ACHN (cell line): ENCODE measurements at regions not wholly inside any gene's neighbourhood (a gene's known extent, or its start where the extent isn't known, plus 50 kb on each side); places are given as distances from the start of the nearest gene placed in this dataset.

ENCODE experiments used
- DNase-seq: peaks from one replicate; pipeline ENCODE4 v3.0.0-alpha.2; 2015
- in situ Hi-C: cut with HindIII; loops from 2 replicates; pipeline ENCODE4 v1.10.0; 2017; ENCODE audit warnings: low sequenced_read_pairs, low pct_ligation_motif_present, low pct_unique_long_range_greater_than_20kb

DNA sequence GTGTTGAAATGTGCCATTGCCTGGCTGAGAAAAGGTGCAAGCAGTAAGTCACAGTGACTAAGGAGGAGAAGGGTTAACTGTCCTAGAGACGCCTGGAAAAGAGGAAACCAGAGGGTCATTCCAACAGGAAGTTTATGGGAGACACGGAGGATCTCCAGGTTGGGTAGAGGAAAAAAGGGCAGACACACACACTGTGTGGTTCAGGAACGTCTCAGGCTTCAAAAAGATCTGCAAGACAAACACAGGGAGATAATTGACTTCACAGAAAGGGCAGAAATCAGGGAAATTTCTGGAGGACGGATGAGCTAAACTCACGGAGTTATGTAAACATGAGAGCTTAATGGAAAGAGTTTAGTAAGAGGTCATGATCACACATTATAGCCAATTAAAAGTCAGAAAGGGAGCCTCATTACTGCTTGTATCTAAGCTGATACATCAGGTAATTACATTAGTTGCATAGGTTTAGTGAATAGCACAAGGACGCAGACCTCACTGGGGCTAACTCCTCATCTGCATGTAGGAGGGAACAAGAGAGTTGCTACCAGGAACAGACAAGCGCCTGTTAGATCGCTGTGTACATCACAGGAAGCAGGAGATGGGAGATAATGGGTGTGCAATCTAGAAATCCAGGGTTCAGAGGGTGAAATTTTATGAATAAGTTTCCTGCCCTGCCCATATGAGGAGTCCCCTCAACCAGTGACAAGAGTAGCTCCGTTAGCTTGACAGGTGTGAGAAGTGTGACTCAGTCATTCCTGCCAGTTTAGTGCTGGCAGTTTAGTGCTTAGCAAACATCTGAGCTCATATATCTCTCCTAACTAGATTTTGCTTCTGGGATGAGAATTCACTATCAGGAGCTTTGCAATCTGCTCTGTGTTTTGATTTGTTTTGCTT lies 96.6 kb upstream of the TNR start:
- DNase-seq: no peak
- in situ Hi-C loops: no loop called here

DNA sequence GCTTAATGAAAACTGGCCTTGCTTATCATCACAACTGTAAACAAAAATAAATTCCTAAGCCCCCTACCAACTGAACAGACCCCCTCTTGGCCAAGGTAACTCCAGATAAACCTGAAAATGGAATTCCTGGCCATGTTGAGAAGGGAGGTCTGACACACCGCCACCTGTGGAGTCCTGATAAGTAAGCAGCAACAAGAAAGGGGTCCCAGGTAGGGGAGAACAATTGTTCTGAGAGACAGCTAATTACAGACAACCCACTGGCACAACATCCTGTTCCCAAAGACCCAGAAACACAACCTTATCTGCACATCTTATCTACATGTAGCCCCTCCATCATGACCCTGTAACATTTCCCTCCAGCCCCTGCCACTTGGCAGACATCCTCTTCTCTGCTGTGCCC lies 91.2 kb upstream of the TNR start:
- in situ Hi-C loops: no loop called here
- DNase-seq: no peak

DNA sequence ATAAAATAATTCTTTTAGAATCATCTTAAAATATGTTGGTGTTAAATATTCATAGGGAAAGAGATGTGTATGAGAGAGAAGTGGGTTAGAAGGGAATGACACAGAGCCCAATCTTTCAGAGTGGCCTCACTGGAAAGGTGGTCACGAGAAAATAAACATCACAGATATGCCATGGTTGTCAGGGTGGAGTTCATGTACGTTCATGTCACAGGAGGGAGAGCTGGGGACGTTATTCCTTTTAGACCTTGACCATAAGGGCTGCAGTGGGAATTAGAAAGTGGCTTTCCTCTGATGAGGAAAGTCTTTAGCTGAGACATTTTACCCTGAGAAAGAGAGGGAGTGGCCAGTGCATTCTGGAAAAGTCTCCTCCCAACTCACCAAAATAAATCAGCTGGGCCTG lies 90.6 kb upstream of the TNR start:
- in situ Hi-C loops: no loop called here
- DNase-seq: no peak

DNA sequence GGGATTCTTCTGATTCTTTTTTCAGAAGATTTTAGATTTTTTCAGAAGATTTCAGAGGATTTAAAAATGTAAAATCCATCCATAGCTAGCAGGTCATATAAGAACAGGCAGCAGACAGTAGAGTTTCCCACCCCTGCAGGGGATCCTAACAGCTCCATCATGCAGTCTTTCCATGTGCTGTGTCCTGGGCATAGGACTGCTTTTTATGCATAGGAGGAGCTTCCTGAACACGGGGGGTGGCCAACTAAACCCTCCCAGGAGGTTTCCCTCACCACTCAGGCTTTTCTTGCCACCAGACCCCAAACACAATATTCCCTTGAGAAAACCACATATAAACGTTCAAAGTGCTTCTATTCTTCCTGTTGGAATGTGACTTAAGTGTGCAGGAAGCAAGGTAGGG lies 90.1 kb upstream of the TNR start:
- in situ Hi-C loops: no loop called here
- no peak for DNase-seq

DNA sequence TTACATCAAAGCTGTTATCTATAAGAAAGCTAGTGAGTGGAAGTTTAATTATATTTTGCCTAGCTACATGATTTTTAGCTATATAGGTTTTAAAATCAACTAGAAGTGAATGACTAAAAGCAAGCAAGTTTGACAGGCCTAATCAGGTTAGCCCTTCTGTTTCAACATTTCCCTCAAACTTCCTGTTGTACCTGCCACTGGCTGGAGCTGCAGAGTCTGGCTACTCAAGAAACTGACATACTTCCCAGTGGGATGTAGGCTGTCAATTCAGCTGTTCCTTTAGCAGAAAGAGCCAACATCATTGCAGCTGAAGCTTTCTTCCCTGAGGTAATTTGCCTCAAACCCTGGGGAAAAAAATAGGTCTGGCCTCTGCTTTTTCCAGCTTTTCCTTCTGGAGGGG lies 87.1 kb upstream of the TNR start:
- in situ Hi-C loops: no loop called here
- DNase-seq: no peak

DNA sequence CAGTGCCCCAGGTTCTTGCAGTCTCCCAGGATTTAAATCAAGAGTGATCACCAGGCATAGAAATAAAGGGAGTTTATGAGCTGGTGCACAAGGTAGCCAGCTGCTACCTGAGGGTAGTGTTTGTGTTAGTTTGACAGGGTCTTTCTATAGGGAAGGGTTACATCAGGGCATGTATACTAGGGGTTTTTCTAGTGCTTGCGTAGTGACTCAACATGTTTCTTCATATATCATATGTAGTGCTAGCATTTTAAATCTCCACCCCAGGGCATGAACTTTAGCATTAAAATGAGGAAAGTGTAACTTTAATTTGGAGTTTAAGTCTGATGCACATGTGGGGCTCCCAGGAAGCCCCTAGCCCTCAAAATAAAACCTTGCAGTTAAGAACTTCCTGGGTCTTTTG lies 86.5 kb upstream of the TNR start:
- DNase-seq: no peak
- in situ Hi-C loops: no loop called here

DNA sequence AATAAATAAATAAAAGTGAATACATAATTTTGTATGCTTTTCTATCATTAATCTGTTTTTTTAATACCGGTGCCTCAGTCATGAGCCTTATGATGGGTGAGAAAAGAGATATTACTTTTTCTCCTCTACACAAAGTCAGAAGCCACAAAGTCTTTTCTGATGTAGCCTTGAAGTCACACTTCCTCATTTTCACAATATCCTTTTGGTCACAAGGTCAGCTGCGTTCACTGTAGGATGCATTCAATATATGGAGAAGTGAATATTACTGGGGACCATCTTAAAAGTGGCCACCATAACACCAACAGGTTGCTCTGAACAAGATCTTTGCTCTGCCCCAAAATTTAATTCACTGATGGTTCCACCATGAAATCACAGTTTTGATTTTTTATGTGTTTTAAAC lies 83.3 kb upstream of the TNR start:
- no peak for DNase-seq
- in situ Hi-C loops: no loop called here

DNA sequence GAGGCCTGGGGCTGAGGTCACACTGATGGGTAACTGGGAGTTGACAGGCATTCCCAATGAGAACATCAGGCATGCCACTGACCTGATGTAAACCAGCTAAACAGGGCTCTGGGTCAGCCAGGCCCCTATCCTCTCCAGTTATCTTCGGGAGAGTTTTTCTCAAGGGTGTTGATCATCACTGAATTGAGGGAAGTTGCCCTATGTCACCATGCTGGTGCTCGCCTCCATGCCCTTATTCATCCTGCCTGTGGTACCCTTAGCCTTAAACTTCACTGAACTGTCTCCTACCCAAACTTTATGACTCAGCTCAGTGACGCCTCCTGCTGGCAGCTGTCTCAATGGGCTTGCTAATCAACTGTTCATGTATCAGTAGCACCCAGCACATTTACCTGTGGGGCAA lies 80.7 kb upstream of the TNR start:
- peak; percentile 31 for DNase-seq
- in situ Hi-C loops: no loop called here

DNA sequence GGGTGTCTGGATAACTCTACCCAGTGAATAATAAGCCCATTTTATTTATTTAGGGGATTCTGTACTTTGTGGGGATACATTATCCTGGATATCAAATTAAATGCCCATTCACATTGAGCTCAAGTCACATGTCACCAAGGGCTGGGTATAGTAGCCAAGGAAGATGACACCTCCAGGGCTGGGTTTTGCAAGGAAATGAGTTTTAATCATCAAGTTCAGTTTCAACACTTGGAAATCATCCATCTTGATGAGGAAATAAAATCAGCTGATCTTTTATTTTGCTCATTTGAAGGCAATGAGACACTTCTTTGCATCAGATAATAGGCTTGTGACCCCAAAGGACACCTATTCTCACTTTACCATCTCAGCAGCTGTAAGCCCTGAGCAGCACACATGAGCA lies 80.0 kb upstream of the TNR start:
- in situ Hi-C loops: no loop called here

DNA sequence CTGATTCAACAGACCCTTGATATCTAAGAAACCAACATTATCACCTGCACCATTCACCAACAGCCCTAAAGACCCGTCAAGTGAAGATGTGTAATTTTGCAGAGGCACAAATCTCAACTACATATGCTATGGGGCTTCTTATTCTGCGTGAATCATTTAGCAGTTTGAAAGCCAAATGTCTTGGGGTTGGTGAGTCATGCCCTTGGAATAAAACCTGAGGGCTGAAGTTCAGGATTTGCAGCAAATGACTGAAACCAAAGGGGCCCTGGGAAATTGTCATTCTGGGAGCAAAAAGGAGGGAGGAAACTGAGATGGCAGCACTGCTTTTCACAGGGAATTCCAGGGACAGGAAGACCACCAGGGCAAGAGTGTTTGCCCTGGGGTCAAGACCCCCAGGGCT lies 79.2 kb upstream of the TNR start:
- in situ Hi-C loops: no loop called here
- DNase-seq: no peak

More for the DNA sequence above, 80.0 kb upstream of the TNR start:
- DNase-seq: no peak

DNA sequence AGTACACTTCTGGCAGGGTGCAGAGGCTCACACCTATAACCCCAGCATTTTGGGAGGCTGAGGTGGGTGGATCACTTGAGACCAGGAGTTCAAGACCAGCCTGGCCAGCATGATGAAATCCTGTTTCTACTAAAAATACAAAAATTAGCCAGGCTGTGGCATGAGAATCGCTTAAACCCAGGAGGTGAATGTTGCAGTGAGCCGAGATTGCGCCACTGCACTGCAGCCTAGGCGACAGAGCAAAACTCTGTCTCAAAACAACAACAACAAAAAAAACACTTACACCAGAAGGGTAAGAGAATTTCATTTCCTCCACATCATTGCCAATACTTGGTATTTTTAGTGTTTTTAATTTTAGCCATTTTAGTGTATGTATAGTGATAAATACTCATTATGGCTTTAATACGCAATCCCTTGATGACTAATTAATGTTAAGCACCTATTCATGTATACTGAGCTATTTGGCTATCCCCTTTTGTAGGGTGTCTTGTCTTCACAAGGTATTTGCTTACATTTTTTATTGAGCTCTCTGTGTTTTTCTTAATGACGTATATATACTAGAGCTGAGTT lies 77.1 kb upstream of the TNR start:
- in situ Hi-C loops: no loop called here

DNA sequence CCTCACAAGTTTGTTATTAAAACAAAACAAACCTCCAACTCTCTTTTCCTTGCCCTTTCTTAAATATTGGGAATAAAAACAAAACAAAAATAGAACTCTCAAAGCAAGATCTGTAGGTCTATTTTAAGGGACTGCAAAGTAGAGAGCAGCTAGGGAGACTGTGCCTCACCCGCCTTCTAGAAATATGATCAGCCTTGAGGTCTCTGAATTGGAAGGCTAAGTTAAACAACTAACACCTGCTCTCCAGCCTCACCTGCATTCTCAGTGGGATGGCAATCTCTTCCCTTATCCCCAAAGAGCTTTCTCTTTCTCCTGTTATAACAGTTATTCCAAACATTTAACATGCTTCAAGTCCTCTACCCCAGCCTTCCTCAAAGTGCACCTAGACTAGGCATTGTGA lies 75.5 kb upstream of the TNR start:
- no peak for DNase-seq
- in situ Hi-C loops: no loop called here

More for the DNA sequence above, 77.1 kb upstream of the TNR start:
- no peak for DNase-seq

DNA sequence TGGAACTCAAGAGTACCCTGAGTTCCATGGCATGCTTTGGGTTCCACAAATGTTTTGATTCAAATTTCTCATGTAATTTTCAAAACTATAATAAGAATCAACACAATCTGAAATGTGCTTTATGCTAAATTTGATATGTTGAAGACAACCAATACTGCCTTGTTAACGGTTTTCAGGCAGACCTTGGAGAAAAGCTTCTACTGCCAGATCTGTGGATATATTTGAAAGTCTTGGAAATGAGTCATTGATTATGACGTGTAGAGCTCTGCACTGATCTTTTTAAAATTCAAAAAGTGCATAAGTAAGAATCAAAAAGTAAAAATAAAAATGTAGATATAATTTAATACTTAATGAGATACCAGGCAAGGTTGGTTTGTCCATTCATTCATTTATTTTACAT lies 74.0 kb upstream of the TNR start:
- in situ Hi-C loops: no loop called here

DNA sequence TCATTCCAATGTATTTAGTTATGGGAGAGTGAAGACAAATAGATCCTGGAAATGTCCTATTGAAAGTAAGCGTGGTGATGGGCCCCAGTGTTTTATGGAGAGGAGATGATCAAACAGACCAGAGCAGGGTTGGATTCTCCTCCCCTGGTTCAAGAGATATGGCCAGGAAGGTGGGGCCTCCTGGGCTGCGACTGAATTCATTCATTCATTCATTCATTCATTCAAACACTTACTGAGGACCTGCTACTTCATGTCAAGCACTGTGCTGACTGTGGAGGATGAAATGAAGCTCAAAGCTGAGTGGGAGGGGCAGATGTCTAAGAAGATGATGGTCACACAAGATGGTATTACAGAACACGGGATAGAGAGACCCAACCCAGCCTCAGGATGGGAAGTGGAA lies 71.5 kb upstream of the TNR start:
- in situ Hi-C loops: no loop called here
- no peak for DNase-seq

More for the DNA sequence above, 74.0 kb upstream of the TNR start:
- DNase-seq: no peak

DNA sequence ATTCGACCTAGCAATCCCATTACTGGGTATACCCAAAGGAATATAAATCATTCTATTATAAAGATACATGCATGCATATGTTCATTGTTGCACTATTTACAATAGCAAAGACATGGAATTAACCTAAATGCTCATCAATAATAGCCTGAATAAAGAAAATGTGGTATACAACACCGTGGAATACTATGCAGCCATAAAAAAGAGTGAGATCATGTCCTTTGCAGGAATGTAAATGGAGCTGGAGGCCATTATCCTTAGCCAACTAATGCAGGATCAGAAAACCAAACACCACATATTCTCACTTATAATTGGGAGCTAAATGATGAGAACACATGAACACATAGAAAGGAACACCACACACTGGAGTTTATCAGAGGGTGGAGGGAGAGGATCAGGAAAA lies 69.5 kb upstream of the TNR start:
- in situ Hi-C loops: no loop called here
- no peak for DNase-seq

DNA sequence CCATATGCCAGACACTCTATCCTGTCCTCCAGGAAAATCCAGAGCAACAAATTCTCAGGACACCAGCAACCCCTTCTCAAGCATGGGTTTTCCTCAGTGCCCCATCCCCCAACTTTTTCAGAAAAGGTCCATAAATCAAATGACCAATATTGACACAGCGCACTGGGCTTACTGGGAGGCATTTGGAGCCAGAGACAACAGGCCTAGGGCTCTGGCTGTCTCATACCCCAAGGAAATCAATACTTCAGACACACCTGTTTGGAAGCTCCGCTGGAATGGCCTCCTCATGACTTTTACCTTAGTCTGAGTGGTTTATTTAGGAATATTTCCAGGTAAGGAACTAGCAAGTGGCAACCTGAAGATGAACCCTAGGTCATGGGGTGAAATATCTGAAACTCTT lies 66.9 kb upstream of the TNR start:
- DNase-seq: no peak
- in situ Hi-C loops: no loop called here

DNA sequence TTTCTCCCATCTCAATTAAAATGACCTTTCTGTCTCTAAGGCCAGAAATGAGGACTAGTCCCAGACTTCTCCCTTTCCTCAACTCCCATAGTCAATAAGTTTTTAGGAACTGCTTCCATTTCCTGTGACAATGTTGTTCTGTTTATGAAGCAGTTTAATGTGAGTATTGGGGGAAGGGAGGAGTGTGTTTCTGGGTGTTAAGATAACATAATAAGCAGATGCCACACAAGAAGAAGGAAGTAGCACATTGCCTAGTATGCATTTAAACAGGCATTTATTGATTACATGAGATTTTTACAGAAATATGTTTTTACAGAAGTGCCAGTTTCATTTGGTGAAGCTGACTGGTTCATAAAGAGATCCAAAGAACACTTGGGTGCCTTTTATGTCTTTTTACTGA lies 65.6 kb upstream of the TNR start:
- no peak for DNase-seq
- in situ Hi-C loops: no loop called here

DNA sequence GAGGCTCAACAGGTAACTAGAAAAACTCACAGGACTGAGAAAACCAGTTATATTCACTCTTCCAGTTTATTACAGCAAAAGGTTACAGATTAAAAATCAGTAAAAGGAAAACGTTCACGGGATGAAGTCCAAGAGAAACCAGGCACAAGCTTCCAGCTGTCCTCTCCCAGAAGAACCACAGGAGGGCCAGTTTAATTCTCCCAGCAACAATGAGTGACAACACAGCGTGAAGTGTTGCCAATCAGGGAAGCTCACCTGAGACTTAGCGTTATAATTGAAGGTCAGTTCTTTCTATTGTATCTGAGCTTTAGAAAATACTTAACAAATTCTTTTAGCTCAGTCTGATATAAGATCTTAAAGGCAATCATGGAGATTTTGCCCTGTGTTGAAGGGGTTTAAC lies 65.2 kb upstream of the TNR start:
- no peak for DNase-seq
- in situ Hi-C loops: no loop called here

DNA sequence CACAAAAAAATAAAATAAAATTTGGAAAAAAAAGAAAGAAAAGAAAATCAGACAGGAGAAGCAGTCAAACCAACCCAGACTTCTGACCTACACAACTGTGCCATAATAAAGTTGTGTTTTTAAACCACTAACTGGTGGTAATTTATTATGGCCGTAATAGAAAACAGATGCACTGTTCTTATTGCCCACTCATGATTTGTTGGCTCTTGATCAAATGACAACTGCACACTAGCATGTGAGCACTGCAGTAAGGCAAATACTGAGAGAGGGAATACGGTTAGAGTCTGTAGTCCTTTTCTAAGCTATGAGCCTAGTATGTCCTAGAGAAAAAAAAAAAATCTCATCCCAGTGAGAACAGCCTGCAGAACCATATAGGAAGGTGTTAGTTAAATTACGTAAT lies 61.2 kb upstream of the TNR start:
- in situ Hi-C loops: no loop called here
- DNase-seq: no peak

DNA sequence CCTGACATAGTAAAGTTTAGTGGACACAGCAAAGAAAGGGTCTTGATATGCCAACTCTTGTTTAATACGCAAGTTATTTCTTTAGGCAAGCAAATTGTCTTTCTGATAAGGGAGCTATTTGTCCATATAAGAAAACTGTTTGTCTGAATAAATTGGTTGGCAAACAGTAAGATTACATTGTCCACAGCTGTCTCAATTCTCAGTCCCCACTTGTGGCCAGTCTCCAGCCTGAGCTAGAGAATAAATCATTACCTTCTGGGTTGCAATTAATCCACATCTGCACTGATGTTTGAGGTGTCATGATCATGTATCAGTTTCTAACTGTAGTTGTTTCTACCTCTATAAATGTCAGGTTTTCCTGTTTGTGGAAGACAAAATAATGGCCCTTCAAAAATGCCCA lies 60.0 kb upstream of the TNR start:
- no peak for DNase-seq
- in situ Hi-C loops: no loop called here
